IMR-90 (cell line): ENCODE measurements at regions not wholly inside any gene's neighbourhood (a gene's known extent, or its start where the extent isn't known, plus 50 kb on each side); places are given as distances from the start of the nearest gene placed in this dataset.

Source experiments
- ATAC-seq: fragments of 200-7000 bp; cut with Tn5 transposase; 2 replicates; pipeline ENCODE4 v1.9.1; 2020; ENCODE audit warnings: low read depth, mild to moderate bottlenecking, moderate library complexity
- BruUV-seq: library from RNA; stranded (reverse); fragments of 400-500 nt; replicated peaks from 2 replicates; lab custom pipeline; 2021; lab: Mats Ljungman, UMichigan
- CTCF ChIA-PET: fragments of 300-600 bp; formaldehyde crosslinking; extraction: SDS; loops from one replicate; lab custom pipeline; 2021; ENCODE audit warnings: antibody characterized with exemption; lab: Yijun Ruan, JAX
- POLR2A ChIA-PET: fragments of 300-600 bp; sonication (Branson Sonifier 250); formaldehyde crosslinking; loops from one replicate; lab custom pipeline; 2022; ENCODE audit warnings: antibody characterized with exemption; ENCODE audit not compliant: unreplicated experiment; lab: Charles Lee
- DNase-seq: peaks from one replicate; pipeline ENCODE4 v3.0.0; 2013
- H2AFZ ChIP-seq: replicated peaks from 2 replicates; pipeline ENCODE3; 2013; ENCODE audit warnings: low read length, mild to moderate bottlenecking; ENCODE audit not compliant: poor library complexity
- H2AK5ac ChIP-seq: 2 replicates; pipeline ENCODE4 v1.6.1; 2013; ENCODE audit warnings: low read depth, low read length, inconsistent platforms
- H2AK9ac ChIP-seq: replicated peaks from 2 replicates; pipeline ENCODE3; 2013; ENCODE audit warnings: mild to moderate bottlenecking, low read depth, low read length, moderate library complexity; ENCODE audit not compliant: poor library complexity
- H2BK120ac ChIP-seq: 2 replicates; pipeline ENCODE4 v1.6.1; 2013; ENCODE audit warnings: low read depth, low read length, inconsistent platforms
- H2BK15ac ChIP-seq: 3 replicates; pipeline ENCODE4 v1.6.1; 2013; ENCODE audit warnings: low read depth, low read length, inconsistent platforms
- H2BK20ac ChIP-seq: 2 replicates; pipeline ENCODE4 v1.6.1; 2013; ENCODE audit warnings: low read depth, mild to moderate bottlenecking, inconsistent platforms, low read length, moderate library complexity
- H2BK5ac ChIP-seq: 2 replicates; pipeline ENCODE4 v1.6.1; 2013; ENCODE audit warnings: mild to moderate bottlenecking, low read depth, low read length, inconsistent platforms; ENCODE audit not compliant: poor library complexity, severe bottlenecking
- H3K14ac ChIP-seq: replicated peaks from 2 replicates; pipeline ENCODE4 v1.6.1; 2013; ENCODE audit warnings: low read depth, low read length, inconsistent platforms
- H3K18ac ChIP-seq: 2 replicates; pipeline ENCODE4 v1.6.1; 2013; ENCODE audit warnings: low read depth, low read length, control low read depth
- H3K23ac ChIP-seq: 2 replicates; pipeline ENCODE4 v1.6.1; 2013; ENCODE audit warnings: low read depth, low read length, inconsistent platforms
- H3K27ac ChIP-seq: 2 replicates; pipeline ENCODE4 v1.5.1; 2013; ENCODE audit warnings: mild to moderate bottlenecking, control low read depth, low read length; ENCODE audit not compliant: insufficient read depth
- H3K27me3 ChIP-seq: 2 replicates; pipeline ENCODE4 v1.6.1; 2013; ENCODE audit warnings: low read length; ENCODE audit not compliant: control insufficient read depth, insufficient read depth
- H3K36me3 ChIP-seq: 2 replicates; pipeline ENCODE4 v1.6.1; 2013; ENCODE audit warnings: low read length, mixed read lengths; ENCODE audit not compliant: control insufficient read depth, insufficient read depth
- H3K4ac ChIP-seq: 2 replicates; pipeline ENCODE4 v1.6.1; 2013; ENCODE audit warnings: low read depth, low read length, inconsistent platforms
- H3K4me1 ChIP-seq: 2 replicates; pipeline ENCODE4 v1.6.1; 2013; ENCODE audit warnings: low read length, mixed read lengths; ENCODE audit not compliant: control insufficient read depth, insufficient read depth
- H3K4me2 ChIP-seq: 2 replicates; pipeline ENCODE4 v1.6.1; 2013; ENCODE audit warnings: low read depth, mild to moderate bottlenecking, control low read depth, low read length, moderate library complexity
- H3K4me3 ChIP-seq: 2 replicates; pipeline ENCODE4 v1.5.1; 2013; ENCODE audit warnings: low read depth, mild to moderate bottlenecking, control low read depth, low read length, moderate library complexity; ENCODE audit not compliant: insufficient read depth
- H3K56ac ChIP-seq: 2 replicates; pipeline ENCODE4 v1.6.1; 2013; ENCODE audit warnings: low read length, inconsistent platforms; ENCODE audit not compliant: insufficient read depth; ENCODE audit errors: extremely low read depth
- H3K79me1 ChIP-seq, 2 experiments: 2 replicates each; pipeline ENCODE4 v1.6.1; 2013; ENCODE audit warnings: low read length in 2 of 2, inconsistent platforms in 1 of 2, low read depth in 1 of 2
- H3K9ac ChIP-seq: 2 replicates; pipeline ENCODE4 v1.6.1; 2013; ENCODE audit warnings: low read depth, low read length, control low read depth
- H3K9me1 ChIP-seq: 2 replicates; pipeline ENCODE4 v1.6.1; 2013; ENCODE audit warnings: low read length, inconsistent platforms; ENCODE audit not compliant: insufficient read depth
- H3K9me3 ChIP-seq: 2 replicates; pipeline ENCODE4 v1.6.1; 2013; ENCODE audit warnings: low read length; ENCODE audit not compliant: control insufficient read depth, insufficient read depth
- H4K20me1 ChIP-seq: 2 replicates; pipeline ENCODE4 v1.6.1; 2013; ENCODE audit warnings: low read length, inconsistent platforms; ENCODE audit not compliant: insufficient read depth
- H4K5ac ChIP-seq: 2 replicates; pipeline ENCODE4 v1.6.1; 2013; ENCODE audit warnings: mild to moderate bottlenecking, low read depth, low read length, control low read depth
- H4K8ac ChIP-seq, 2 experiments: 2 replicates each; pipeline ENCODE4 v1.6.1; 2013; ENCODE audit warnings: low read depth in 2 of 2, low read length in 2 of 2, control low read depth in 1 of 2, inconsistent platforms in 1 of 2
- H4K91ac ChIP-seq: 2 replicates; pipeline ENCODE4 v1.6.1; 2013; ENCODE audit warnings: low read depth, low read length, inconsistent platforms; ENCODE audit not compliant: insufficient read depth
- BHLHE40 ChIP-seq: fragments of 150-350 bp; IDR thresholded peaks from 2 replicates; pipeline ENCODE4 v1.6.1; 2016; ENCODE audit warnings: mild to moderate bottlenecking, low read depth, low read length
- CEBPB ChIP-seq: IDR thresholded peaks from 2 replicates; pipeline ENCODE4 v1.6.1; 2012; ENCODE audit warnings: low read depth, low read length, improper control_type of control experiment
- CHD1 ChIP-seq: IDR thresholded peaks from 2 replicates; pipeline ENCODE4 v1.6.1; 2012; ENCODE audit warnings: low read depth, low read length, improper control_type of control experiment
- FOS ChIP-seq: fragments of 150-350 bp; IDR thresholded peaks from 2 replicates; pipeline ENCODE4 v1.6.1; 2016; ENCODE audit warnings: low read depth, low read length
- MAFK ChIP-seq: IDR thresholded peaks from 2 replicates; pipeline ENCODE4 v1.6.1; 2012; ENCODE audit warnings: low read depth, low read length, improper control_type of control experiment
- MAZ ChIP-seq: IDR thresholded peaks from 2 replicates; pipeline ENCODE4 v1.6.1; 2012; ENCODE audit warnings: low read depth, mild to moderate bottlenecking, low read length, improper control_type of control experiment, moderate library complexity, borderline replicate concordance
- MXI1 ChIP-seq: IDR thresholded peaks from 2 replicates; pipeline ENCODE4 v1.6.1; 2012; ENCODE audit warnings: low read depth, mild to moderate bottlenecking, low read length, moderate library complexity, borderline replicate concordance
- NFE2L2 ChIP-seq: fragments of 150-350 bp; IDR thresholded peaks from 2 replicates; pipeline ENCODE4 v1.6.1; 2016; ENCODE audit warnings: low read depth, mild to moderate bottlenecking, low read length
- POLR2A ChIP-seq: IDR thresholded peaks from 2 replicates; pipeline ENCODE4 v1.6.1; 2012; ENCODE audit warnings: mild to moderate bottlenecking, low read depth, low read length
- RAD21 ChIP-seq: IDR thresholded peaks from 2 replicates; pipeline ENCODE4 v1.6.1; 2012; ENCODE audit warnings: low read length, improper control_type of control experiment
- RCOR1 ChIP-seq: IDR thresholded peaks from 2 replicates; pipeline ENCODE4 v1.6.1; 2012; ENCODE audit warnings: mild to moderate bottlenecking, low read length, improper control_type of control experiment; ENCODE audit not compliant: insufficient replicate concordance
- RFX5 ChIP-seq: IDR thresholded peaks from 2 replicates; pipeline ENCODE4 v1.8.0; 2012; ENCODE audit warnings: low read depth, mild to moderate bottlenecking, low read length, moderate library complexity
- SMC3 ChIP-seq: fragments of 150-350 bp; IDR thresholded peaks from 2 replicates; pipeline ENCODE4 v1.6.1; 2016; ENCODE audit warnings: low read depth, mild to moderate bottlenecking, antibody characterized with exemption, low read length, moderate library complexity
- WGBS, 2 experiments: methylation state at CpG; one replicate each; pipeline versions ENCODE4 v1.1.5 to v1.1.7; 2013; ENCODE audit warnings: missing lambda C conversion rate in 2 of 2; ENCODE audit not compliant: insufficient read length in 1 of 2; ENCODE audit errors: extremely low coverage in 2 of 2; 5-methylcytosine and 5-hydroxymethylcytosine counted together
- dilution Hi-C: fragments of 300-500 bp; cut with HindIII; formaldehyde crosslinking; loops from one replicate; pipeline ENCODE4 v1.14.3; 2018; ENCODE audit warnings: low sequenced_read_pairs; ENCODE audit not compliant: unreplicated experiment
- in situ Hi-C: fragments of 300-500 bp; cut with MboI; formaldehyde crosslinking; loops from 3 replicates; pipeline ENCODE4 v1.14.3; 2019; ENCODE audit warnings: low sequenced_read_pairs, inconsistent platforms, mixed read lengths
- intact Hi-C: fragments of 100-400 bp; cut with micrococcal nuclease; formaldehyde crosslinking; loops from 2 replicates; pipeline ENCODE4 v1.10.0; 2022
- TF ChIP-seq, protein P1 (sequence below): fragments of 150-350 bp; IDR thresholded peaks from 2 replicates; pipeline ENCODE4 v1.6.1; 2017; ENCODE audit warnings: mild to moderate bottlenecking, antibody characterized with exemption, low read length, low read depth
- TF ChIP-seq, protein P2 (sequence below): conservative IDR thresholded peaks from 2 replicates; pipeline ENCODE4 v1.5.1; 2012; ENCODE audit warnings: mild to moderate bottlenecking, low read depth, low read length, improper control_type of control experiment
- TF ChIP-seq, protein P3 (sequence below): fragments of 150-350 bp; IDR thresholded peaks from 2 replicates; pipeline ENCODE4 v1.6.1; 2016; ENCODE audit warnings: low read depth, mild to moderate bottlenecking, low read length, moderate library complexity, borderline replicate concordance

DNA sequence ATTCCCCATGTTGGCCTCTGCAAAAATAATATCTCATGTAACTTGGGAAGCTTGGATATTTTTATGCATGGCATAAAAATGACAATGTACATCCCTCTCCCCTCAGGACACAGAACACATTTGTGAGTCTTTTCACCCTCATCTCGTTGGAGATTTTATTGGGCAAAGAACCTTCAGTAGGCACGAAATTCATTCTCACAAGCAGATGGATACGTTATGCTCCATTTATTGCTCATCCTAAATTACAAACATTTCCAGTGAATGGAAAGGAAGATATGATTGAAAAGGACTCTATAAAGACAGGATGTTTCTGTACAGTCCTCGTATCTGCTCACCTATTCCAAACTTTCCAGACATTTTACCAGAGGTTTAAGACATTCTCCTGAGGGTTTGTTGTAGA is 1175.8 kb downstream of the UQCRFS1 start:
- no peak overlapping the region for H3K56ac ChIP-seq
- no peak overlapping the region for H4K5ac ChIP-seq
- no peaks in the 10 kb centered on the region for H3K9me1 ChIP-seq
- peaks cover 15% of the 10 kb centered on the region for H3K9me3 ChIP-seq
- H2BK5ac ChIP-seq: no peak overlapping the region
- H3K4me1 ChIP-seq: no peaks in the 10 kb centered on the region
- intact Hi-C loops (no loop called here), dilution Hi-C loops (no loop called here), in situ Hi-C loops (no loop called here)
- ChIA-PET CTCF (no interaction called here), POLR2A (no interaction called here)
- no peak overlapping the region for H3K4ac ChIP-seq
- H2BK20ac ChIP-seq: no peak overlapping the region
- H2AK9ac ChIP-seq: no peak overlapping the region
- no peaks in the 10 kb centered on the region for H3K27me3 ChIP-seq
- H3K14ac ChIP-seq: no peak overlapping the region
- no peak overlapping the region for H3K9ac ChIP-seq
- TF ChIP-seq BHLHE40 (no peak), NFE2L2 (no peak), MAFK (no peak), CHD1 (no peak), RAD21 (no peak), SMC3 (no peak), POLR2A (no peak), CEBPB (no peak), FOS (no peak), RFX5 (no peak), RCOR1 (no peak), MAZ (no peak), MXI1 (no peak)
- TF ChIP-seq, protein P1, sequence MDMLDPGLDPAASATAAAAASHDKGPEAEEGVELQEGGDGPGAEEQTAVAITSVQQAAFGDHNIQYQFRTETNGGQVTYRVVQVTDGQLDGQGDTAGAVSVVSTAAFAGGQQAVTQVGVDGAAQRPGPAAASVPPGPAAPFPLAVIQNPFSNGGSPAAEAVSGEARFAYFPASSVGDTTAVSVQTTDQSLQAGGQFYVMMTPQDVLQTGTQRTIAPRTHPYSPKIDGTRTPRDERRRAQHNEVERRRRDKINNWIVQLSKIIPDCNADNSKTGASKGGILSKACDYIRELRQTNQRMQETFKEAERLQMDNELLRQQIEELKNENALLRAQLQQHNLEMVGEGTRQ: no peak
- TF ChIP-seq, protein P2, sequence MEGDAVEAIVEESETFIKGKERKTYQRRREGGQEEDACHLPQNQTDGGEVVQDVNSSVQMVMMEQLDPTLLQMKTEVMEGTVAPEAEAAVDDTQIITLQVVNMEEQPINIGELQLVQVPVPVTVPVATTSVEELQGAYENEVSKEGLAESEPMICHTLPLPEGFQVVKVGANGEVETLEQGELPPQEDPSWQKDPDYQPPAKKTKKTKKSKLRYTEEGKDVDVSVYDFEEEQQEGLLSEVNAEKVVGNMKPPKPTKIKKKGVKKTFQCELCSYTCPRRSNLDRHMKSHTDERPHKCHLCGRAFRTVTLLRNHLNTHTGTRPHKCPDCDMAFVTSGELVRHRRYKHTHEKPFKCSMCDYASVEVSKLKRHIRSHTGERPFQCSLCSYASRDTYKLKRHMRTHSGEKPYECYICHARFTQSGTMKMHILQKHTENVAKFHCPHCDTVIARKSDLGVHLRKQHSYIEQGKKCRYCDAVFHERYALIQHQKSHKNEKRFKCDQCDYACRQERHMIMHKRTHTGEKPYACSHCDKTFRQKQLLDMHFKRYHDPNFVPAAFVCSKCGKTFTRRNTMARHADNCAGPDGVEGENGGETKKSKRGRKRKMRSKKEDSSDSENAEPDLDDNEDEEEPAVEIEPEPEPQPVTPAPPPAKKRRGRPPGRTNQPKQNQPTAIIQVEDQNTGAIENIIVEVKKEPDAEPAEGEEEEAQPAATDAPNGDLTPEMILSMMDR: no peak
- TF ChIP-seq, protein P3, sequence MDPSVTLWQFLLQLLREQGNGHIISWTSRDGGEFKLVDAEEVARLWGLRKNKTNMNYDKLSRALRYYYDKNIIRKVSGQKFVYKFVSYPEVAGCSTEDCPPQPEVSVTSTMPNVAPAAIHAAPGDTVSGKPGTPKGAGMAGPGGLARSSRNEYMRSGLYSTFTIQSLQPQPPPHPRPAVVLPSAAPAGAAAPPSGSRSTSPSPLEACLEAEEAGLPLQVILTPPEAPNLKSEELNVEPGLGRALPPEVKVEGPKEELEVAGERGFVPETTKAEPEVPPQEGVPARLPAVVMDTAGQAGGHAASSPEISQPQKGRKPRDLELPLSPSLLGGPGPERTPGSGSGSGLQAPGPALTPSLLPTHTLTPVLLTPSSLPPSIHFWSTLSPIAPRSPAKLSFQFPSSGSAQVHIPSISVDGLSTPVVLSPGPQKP: no peak
- no peak overlapping the region for H2BK120ac ChIP-seq
- no peak overlapping the region for H3K18ac ChIP-seq
- no peaks in the 10 kb centered on the region for H4K20me1 ChIP-seq
- H2BK15ac ChIP-seq: no peak overlapping the region
- WGBS, 2 experiments: no CpG with 5 or more reads among the region's 4 CpGs
- H2AK5ac ChIP-seq: no peak overlapping the region
- no peak overlapping the region for H3K27ac ChIP-seq
- H3K23ac ChIP-seq: no peak overlapping the region
- no peaks in the 10 kb centered on the region for H3K79me1 ChIP-seq
- H3K4me3 ChIP-seq: no peak overlapping the region
- BruUV-seq: no TSS peak
- no peak overlapping the region for H3K4me2 ChIP-seq
- no peak for ATAC-seq
- no peak overlapping the region for H4K91ac ChIP-seq
- no peak overlapping the region for H2AFZ ChIP-seq
- DNase-seq: no peak
- no peak overlapping the region for H4K8ac ChIP-seq
- H3K36me3 ChIP-seq: no peaks in the 10 kb centered on the region
